ENCODE measurements at regions not wholly inside any gene's neighbourhood (a gene's known extent, or its start where the extent isn't known, plus 50 kb on each side); places are given as distances from the start of the nearest gene placed in this dataset.
"Not testable (repeated sequence)": the region's sequence is repeated elsewhere in the genome, so short reads cannot be mapped to it uniquely, and the experiment has no call there.

DNA sequence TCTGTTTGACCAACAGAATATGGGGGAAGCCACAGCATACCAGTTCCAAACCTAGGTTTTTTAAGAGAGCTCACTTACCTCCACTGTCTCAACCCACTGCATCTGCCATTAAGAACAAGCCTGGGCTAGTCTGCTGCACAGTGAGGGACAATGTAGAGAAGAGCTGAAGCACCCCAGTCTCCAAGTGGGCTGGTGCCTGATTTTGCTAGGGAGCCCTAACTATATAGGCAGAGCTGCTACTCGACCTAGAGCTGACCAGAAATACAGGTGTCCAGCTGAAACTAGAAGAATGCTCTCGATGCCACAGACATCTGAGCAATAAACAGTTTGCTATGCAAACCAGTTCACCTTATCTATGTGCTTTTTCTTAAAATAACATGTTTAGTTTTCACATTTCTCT is 106.9 kb upstream of the BET1 start:
- DNase-seq = no peak

DNA sequence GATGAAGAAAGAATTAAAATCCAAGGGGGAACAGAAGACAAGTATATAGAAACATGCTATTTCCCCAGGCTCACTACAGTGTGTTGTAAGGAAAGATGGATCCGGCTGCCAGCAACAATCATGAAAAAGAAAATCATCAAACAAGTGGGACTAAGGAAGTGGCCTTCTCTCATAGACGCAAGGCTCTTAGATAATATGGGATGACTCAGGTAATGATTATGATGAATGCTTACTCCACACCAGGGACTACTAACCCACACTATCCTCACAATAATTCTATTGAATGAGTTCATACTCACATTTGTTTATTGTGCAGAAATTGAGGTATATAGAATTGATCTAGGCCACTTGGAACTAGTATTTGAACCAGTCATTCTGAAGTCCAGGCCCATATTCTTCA is 111.2 kb upstream of the BET1 start:
- no peak for DNase-seq

DNA sequence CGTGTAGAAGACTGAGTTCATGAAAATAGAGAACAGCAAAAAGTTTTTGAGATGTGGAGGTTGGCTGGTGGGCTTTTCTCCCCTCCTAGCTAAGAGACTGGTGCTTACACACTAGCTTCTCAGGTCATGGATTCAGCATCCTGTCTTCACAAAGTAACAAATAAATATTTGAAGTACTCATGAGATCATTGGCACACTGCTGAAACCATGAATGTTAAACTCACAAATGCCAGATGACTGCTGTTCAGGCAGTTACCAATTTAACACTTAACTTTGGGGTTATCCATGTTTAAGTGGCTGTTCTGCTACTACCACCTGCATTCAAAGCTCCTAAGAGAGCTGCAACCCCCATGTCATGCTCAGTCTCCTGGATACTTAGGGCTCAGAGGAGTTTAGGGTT is 119.0 kb upstream of the BET1 start:
- DNase-seq = no peak

DNA sequence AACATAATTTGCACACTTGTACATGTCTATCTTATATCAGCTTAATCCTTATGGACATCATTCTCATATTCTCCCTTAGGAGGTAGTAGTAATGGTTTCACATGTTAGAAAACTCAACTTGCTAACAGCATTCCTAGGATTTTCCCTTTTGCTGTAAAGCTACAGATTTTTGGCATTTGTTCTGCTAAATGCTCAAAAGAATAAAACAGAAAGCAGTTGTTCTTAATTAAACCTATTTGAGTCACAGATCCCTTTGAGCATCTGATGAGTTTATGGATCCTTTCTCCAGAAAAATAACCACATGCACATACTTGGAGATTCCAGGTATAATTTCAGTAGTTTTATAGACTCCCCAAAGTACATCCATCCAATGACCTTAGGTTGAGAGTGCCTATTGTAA is 122.9 kb upstream of the BET1 start:
- no peak for DNase-seq

DNA sequence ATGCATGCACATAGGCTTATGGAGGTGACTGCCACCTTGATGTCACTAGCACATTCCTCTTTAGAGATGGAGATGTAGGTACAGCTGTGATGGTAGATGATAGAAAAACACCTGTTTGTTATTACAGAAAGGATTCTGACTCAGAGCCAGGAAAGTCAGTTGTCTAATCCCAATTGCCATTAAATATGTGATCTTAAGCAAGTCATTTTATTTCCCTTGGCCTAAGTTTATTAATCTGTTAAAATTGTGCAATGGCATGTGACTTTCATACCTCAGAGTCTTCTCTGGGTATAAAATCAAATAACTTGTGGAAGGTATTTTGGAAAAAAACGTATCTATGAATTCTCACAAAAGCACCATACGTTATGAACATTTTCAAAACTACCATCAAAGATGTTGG is 123.9 kb upstream of the BET1 start:
- DNase-seq = no peak

DNA sequence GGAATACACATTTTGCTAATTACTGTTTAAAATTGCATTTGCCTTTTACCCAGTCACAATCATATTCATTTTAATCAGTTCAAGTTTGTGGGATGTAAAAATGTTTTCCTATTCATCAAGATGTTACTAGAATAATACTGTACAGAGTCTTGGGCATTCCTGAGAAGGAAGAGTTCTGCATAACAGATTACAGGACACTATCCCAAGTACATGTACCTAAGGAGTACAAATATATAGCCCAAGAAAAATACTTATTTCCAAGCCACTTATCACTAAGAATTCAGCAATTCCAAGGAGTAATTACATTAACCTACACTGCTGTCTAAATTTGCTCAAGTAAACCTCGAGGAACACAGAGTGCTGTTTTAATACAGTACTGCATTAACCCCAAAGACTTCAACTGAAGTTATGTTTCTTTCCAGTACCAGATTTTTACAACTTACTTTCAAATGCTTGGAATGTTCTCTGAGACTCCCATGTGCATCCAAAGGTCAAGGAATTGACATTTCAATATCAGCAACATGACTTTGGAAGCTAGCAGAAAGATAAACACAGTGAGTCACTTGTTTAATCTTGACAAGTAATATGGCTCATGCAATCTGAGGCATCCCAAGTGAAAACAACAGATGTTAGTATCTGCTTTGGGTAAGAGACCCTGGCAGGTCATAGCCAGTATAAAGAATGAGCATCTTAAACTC is 125.4 kb upstream of the BET1 start:
- DNase-seq = no peak

DNA sequence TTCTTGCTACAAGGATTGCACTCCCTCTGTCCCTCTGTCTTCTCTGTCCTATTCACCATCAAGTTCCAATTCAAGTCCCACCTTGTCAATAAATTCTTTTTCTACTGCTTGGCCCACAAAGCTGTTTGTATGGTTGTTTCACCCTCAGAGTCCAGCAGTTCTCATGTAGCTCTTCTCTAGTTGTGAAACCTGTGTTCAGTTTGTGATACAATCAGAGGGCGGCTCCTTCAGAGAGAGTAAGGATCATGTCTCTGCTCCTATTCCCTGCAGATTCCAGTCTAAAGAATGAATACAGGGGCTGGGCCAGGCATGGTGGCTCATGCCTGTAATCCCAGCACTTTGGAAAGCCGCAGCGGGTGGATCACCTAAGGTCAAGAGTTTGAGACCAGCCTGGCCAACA is 126.6 kb upstream of the BET1 start:
- no peak for DNase-seq

DNA sequence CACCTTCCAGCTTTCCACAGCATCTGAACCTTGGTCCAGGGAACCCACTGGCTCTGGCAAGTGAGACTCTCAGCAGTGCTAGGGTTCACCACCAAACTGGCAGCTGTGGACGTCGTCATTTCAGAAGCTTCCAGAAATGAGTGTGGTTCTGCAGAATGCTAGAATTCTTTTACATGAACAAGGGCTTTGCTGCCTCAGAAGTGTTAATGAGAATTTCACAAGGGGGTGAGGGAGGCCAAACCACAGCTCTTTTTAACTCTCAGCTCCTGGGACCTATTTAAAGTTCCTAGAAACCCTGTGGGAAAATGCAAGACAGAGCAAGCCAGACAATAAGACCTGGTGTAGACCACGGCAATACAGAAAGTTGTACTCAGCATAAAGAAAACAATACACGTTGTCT is 129.3 kb upstream of the BET1 start:
- DNase-seq = no peak

DNA sequence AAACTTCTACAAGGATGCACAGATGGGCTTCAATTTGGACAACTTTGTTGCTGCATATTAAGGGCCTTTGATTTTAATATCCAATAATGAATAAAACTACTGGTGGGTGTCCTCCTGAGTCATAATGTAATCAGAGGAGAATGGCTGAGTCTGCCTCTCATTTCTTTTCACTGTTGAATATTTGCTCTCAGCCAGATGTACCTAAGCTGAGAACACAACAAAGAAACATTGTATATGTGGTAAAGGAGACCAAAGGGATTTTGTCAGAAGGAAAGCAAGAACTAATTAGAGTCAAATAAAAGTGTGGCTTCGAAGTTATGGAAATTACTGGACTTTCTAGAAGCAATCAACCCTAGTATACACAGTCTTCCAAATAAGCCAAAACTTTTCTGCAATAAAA is 131.0 kb upstream of the BET1 start:
- no peak for DNase-seq

DNA sequence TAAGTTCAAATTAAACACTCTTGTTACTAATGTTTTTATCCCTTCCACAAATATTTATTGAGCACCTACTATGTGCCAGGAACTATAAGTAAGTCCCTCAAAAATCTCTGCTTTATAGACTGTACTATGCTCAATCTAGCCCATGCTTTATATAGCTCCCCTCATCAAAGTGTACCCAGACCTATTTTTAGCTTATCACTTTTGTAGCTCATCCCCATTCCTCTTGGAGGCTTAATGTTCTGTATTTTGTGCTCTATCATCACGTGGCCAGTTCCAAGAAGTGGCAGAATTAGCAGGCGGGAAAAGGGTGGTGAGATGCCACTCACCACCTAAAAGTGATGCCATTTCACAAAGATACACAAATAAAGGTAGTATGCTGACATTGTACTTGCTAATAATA is 138.1 kb upstream of the BET1 start:
- DNase-seq = no peak

DNA sequence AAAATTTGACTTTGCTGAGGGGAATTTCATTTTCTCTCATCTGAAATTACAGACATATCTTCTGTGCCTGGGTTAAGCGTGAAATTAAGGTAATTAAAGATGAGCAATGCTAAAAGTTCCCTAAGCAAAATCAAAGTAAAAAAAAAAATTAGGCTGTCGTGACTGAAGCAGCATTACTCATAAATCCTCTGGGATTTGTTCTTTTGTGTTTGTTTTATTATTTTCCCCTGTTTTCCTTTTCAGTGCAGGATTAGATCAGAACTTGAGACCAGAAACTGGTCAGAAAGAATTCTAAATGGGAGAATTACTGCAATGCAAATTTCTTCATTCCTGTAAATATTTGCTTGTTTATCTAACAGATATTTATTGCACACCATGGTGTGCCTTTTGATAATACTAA is 141.4 kb upstream of the BET1 start:
- no peak for DNase-seq

DNA sequence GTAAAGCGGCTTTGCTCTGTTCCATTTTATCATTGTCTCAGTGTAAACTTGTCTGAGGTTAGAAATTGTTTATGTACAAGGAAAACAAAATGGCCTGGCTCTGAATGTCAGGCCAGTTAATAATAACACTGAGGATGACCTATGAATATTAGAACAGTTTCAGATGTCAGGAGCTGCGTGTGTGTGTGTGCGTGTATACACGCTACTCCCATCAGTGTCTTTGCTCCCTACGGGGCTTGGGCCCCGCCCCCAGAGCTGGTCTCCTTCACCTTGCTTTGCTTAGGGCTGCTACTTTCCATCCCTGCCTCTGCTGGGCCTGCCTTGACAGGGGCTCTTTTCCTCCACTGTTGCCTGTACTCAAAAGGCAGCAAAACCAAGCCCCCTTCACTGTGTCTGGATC is 142.3 kb upstream of the BET1 start:
- DNase-seq = no peak

DNA sequence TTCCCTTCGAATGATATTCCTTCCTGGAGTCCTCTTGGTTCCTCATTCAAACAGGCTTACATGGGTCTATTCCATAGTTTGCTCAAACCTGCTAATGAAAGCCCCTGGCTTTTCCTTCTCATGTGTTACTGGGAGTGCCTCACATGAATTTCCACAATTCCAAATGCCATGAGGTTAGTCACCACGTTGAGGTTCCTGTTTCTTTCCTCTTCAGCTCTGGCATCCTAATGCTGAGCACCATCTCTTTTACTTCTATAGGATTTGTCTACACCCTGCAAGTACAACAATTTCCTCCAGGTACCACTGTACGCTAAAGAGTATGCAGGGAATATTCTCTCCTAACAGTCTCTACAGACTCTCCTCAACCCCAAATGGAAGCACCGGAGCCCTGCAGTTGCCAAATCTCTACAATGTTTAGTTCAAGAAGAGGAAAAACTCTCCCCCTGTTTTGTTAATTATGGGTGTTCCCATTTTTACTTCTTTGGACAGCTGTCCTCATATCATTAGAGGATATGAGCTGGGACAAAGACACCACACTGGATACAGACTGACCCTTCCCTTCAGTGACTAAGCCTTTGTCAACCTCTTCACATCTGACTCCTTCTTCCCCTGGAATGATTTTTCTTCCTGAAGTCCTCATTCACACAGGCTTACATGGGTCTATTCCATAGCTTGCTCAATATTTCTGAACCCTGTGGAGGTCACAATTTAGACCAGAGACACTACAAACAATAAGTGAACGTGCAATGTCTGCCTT is 145.8 kb upstream of the BET1 start:
- no peak for DNase-seq

DNA sequence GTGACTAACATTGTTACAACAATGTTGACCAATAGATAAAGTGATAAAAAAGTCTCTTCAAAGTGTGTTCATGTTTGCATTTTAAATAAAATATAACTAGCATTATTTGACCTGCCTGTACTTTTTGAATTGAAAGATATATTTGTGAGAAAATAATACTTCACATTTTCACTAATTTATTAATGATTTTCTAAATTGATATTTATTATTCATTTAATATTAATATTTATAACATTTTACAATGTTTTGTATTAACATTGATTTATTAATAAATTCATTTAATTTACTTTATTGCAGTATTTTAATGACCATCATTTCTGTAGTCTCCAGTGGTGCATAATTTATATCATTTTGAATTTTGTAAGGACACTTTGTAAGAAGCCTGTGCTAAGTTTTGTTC is 150.0 kb upstream of the BET1 start:
- no peak for DNase-seq

DNA sequence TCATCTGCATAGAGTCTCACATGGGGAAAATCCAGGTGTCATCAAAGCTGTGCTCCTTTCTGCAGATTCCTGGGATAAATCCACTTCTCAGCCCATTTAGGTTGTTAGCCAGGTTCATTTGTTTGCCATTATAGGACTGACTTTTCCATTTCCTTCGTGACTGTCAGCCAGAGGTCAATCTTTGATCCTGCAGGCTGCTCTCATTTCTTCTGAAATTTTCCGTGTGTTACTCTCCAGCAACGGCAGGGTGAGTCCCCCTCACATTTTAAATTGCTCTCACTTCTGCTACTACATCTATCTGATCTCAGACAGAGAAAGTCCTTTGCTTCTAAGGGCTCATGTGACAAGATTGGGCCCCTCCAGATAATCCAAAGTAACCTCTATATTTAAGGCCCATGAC is 150.7 kb upstream of the BET1 start:
- DNase-seq = no peak

DNA sequence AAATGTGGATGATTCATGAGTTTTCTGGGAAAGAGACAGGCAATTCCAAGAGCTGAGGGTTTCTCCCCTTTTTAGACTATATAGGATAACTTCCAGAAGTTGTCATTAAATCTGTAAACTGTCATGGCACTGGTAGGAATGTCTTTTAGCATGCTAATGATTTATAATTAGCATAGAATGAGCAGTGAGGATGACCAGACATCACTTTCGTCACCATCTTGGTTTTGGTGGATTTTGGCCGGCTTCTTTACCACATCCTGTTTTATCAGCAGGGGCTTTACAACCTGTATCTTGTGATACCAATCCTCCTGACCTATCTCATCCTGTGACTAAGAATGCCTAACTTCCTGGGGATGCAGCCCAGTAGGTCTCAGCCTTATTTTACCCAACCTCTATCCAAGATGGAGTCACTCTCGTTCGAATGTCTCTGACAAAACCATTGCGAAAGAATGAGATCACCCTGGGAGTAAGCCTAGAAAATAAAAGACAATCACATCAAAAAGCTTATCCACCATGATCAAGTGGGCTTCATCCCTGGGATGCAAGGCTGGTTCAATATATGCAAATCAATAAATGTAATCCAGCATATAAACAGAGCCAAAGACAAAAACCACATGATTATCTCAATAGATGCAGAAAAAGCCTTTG is 153.6 kb upstream of the BET1 start:
- not testable (repeated sequence) for DNase-seq

DNA sequence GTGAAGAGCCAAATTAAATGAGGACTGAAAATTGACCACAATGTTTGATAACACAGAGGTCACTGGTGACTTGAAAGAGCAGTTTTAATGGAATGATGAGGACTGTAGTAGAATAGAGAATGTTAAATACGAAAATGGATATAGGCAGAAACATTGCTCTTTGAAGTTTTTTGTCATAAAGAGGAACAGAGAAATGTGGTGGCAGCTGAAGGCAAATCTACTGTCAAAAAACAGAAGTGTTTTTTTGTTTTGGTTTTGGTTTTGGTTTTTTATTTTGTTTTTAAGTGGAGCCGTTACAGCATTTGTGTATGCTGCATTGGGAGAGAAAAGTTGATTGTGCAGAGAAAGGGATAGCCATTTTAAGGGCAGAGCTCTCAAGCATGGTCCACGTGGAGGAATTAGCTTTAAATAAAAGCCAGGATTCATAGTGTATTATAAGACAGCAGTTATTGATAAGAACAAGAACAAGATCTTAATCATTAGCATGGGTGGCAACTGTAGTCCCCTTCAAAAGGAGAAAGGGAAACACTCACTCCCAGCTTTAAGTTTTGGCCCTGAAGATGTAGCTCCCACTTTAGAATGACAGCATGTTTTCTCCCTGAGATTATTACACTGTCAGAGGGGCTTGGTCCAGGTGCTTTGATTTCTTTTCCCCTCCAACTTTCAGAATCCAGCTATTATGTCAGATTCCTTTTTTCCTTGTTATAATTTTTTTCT is 156.7 kb upstream of the BET1 start:
- no peak for DNase-seq

DNA sequence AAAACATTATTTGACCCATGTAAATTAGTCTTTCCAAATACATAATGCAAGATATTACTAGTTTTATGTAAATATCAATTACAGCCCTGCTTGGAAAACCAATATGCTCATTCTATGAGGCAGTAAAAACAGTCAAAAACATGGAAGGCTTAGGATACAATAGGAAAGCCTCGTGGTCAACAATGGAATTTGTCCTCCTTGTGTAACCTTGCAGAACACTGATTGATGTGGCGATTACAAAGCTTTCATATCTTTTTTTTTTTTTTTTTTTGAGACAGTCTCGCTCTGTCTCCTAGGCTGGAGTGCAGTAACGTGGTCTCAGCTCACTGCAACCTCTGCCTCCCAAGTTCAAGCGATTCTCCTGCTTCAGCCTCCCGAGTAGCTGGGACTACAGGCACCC is 157.3 kb upstream of the BET1 start:
- DNase-seq = no peak

DNA sequence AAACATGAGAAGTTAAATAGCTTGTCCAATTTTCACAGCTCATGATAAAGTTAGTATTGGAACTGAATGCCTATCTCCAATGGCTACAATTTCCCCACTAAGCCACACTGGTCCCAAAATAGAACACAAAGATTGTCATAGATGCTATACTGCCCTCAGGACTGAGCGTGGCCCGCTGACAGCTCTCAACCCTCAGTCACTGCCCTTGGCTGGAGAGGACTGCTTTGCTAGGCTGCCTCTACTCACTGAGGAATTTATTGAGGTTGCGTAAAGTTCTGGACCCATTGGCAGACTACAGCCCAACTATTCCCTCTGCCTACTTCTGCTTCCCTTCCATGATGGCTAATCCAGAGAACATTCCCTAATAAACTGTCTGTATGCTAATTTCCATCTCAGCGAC is 165.5 kb upstream of the BET1 start:
- no peak for DNase-seq

DNA sequence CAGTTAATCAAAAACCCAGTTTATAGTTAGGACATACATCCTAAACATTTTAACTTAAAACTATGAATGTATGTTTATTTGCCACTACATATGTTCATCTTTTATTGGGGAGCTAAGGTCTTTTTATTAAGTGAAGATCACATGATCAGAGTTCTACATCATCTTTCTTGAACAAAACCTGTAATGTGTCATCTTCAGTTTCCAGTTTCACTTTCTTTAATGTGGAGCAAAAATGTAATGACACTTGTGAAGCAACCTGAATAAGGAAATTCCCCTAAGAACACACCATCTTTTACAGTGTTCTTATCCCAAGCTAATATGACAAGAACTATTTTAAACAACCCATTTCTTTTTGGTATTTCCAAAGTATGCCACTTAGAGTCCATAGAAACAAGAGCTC is 166.7 kb upstream of the BET1 start:
- no peak for DNase-seq

DNA sequence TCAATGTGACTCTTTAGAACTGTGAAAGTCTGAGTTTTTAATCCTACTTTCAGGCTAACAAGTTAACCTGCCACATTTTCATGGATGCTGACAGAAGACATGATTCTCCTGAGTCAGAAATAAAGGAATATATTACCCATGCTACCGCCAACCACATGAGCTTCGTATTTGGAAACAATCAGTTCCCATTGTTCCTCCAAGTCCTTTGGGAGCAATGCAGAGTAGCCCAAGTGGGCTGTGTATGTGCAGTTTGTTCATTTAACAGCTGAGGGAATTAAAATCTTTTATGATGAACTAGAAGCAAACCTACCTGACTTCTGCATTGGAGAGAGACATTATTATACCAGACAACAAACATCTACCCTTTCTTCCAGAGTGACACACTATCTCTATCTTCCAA is 169.3 kb upstream of the BET1 start:
- DNase-seq = no peak

DNA sequence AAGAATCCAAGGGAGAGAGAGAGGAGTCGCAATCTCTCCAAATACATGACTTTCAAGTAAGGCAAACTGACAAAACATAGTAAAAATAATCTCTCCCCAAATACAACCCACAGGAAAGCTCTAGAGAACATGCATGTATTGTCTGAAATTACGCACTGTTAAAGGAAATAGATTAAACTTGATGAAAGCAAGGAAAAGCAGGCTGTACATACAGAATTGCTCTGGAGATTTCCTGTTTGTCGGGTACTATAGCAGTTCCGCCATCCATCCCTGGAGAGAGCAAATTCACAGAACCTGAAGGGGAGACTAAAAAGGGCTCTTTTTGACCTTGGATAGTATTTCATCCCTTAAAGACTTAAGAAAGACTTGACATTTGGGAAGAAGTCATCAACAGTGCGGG is 170.2 kb upstream of the BET1 start:
- no peak for DNase-seq

DNA sequence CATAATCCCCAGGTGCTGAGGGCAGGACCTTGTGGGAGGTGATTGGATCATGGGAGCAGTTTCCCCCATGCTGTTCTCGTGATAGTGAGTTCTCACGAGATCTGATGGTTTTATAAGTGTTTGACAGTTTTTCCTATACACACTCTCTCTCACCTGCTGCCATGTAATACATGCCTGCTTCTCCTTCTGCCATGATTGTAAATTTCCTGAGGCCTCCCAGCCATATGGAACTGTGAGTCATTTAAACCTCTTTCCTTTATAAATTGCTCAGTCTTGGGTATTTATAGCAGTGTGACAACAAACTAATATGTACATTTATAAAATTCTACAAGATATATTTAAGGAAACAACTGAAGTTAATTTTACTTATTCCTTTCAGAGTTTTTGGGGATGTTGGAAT is 170.8 kb upstream of the BET1 start:
- no peak for DNase-seq

DNA sequence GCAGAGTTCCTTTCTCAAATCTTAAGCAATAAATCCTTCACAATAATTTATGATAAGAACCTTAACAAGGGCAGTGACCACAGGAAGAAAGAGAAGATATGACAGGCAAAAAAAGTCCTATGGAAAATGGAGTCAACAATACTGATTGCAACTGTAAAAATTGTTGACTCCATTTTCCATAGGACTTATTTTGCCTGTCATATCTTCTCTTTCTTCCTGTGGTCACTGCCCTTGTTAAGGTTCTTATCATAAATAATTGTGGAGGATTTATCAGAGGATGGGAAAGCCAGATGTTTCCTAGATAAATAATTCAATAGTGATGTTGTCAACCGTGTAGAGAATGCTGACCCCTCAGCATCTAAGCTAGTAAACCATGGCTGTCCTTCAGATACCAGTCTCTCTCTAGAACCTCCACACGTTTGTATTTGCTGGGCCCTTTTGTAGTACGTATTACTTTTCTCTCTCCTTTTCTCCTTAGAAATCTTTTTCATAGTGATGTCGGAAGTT is 172.6 kb upstream of the BET1 start:
- no peak for DNase-seq

Measured in NCI-H510A treated with DMSO at 0.1 percent for 48 hours (cell line).